NT2/D1 (cell line): ENCODE measurements at regions not wholly inside any gene's neighbourhood (a gene's known extent, or its start where the extent isn't known, plus 50 kb on each side); places are given as distances from the start of the nearest gene placed in this dataset.

Experiments used
- YY1 ChIP-seq: IDR thresholded peaks from 2 replicates; pipeline ENCODE4 v1.6.1; 2011; ENCODE audit not compliant: insufficient read length, insufficient read depth
- ZNF274 ChIP-seq: IDR thresholded peaks from 2 replicates; pipeline ENCODE4 v1.6.1; 2011; ENCODE audit warnings: mild to moderate bottlenecking, low read depth, low read length

GRCh38 chr21:17334484-17334883 is 178.4 kb upstream of the CXADR start:
- TF ChIP-seq ZNF274 (no peak), YY1 (no peak)
